OCI-LY1 (cell line): ENCODE measurements at regions not wholly inside any gene's neighbourhood (a gene's known extent, or its start where the extent isn't known, plus 50 kb on each side); places are given as distances from the start of the nearest gene placed in this dataset.
"Not testable (repeated sequence)": the region's sequence is repeated elsewhere in the genome, so short reads cannot be mapped to it uniquely, and the experiment has no call there.

Experiments
- H2AFZ ChIP-seq: fragments of 200-600 bp; sonication (generic), shearing (Covaris generic); 2 replicates; pipeline ENCODE4 v1.6.0; 2014; ENCODE audit warnings: antibody characterized with exemption, mild to moderate bottlenecking, low read length
- H3F3A ChIP-seq: fragments of 200-600 bp; sonication (generic), shearing (Covaris generic); 2 replicates; pipeline ENCODE4 v1.6.0; 2014; ENCODE audit warnings: mild to moderate bottlenecking, antibody characterized with exemption, low read length, moderate library complexity; ENCODE audit not compliant: insufficient read depth
- H3K27ac ChIP-seq: fragments of 200-600 bp; sonication (generic); 2 replicates; pipeline ENCODE4 v1.5.1; 2014; ENCODE audit warnings: low read length, mixed run types, mild to moderate bottlenecking, low read depth; ENCODE audit not compliant: poor library complexity, severe bottlenecking
- H3K27me3 ChIP-seq: fragments of 200-600 bp; sonication (generic); 2 replicates; pipeline ENCODE4 v1.6.0; 2014; ENCODE audit warnings: antibody characterized with exemption, mild to moderate bottlenecking, low read length, moderate library complexity; ENCODE audit not compliant: insufficient read depth
- H3K36me3 ChIP-seq: fragments of 200-600 bp; sonication (generic); 2 replicates; pipeline ENCODE4 v1.6.1; 2014; ENCODE audit warnings: mild to moderate bottlenecking, antibody characterized with exemption, low read length, moderate library complexity, mixed read lengths; ENCODE audit not compliant: insufficient read depth
- H3K4me1 ChIP-seq: fragments of 200-600 bp; sonication (generic); 2 replicates; pipeline ENCODE4 v1.5.1; 2014; ENCODE audit warnings: mild to moderate bottlenecking, low read length, moderate library complexity; ENCODE audit not compliant: insufficient read depth, severe bottlenecking
- H3K4me2 ChIP-seq: fragments of 200-600 bp; sonication (generic), shearing (Covaris generic); 2 replicates; pipeline ENCODE4 v1.6.1; 2014; ENCODE audit warnings: low read length
- H3K4me3 ChIP-seq: fragments of 200-600 bp; sonication (generic); 2 replicates; pipeline ENCODE4 v1.5.1; 2014; ENCODE audit warnings: low read length, low read depth, mild to moderate bottlenecking, mixed read lengths; ENCODE audit not compliant: poor library complexity, severe bottlenecking
- H3K79me2 ChIP-seq: fragments of 200-600 bp; shearing (Covaris generic); 2 replicates; pipeline ENCODE4 v1.6.1; 2016; ENCODE audit warnings: mixed run types, low read length, mixed read lengths; ENCODE audit not compliant: insufficient read depth
- H3K9ac ChIP-seq: fragments of 200-600 bp; sonication (generic), shearing (Covaris generic); 2 replicates; pipeline ENCODE4 v1.6.1; 2014; ENCODE audit warnings: mild to moderate bottlenecking, low read length, mixed read lengths
- H3K9me2 ChIP-seq: fragments of 200-600 bp; sonication (generic), shearing (Covaris generic); 2 replicates; pipeline ENCODE4 v1.6.1; 2014; ENCODE audit warnings: low read depth, mild to moderate bottlenecking, low read length, mixed read lengths
- H3K9me3 ChIP-seq: fragments of 200-600 bp; shearing (Covaris generic); 2 replicates; pipeline ENCODE4 v1.6.1; 2014; ENCODE audit warnings: low read length, mixed read lengths
- H4K20me1 ChIP-seq: fragments of 200-600 bp; sonication (generic), shearing (Covaris generic); 2 replicates; pipeline ENCODE4 v1.6.0; 2016; ENCODE audit warnings: mild to moderate bottlenecking, low read length; ENCODE audit not compliant: insufficient read depth
- CTCF ChIP-seq: fragments of 200-600 bp; sonication (generic), shearing (Covaris generic); IDR thresholded peaks from 2 replicates; pipeline ENCODE4 v1.5.1; 2017; ENCODE audit warnings: mild to moderate bottlenecking, antibody characterized with exemption, low read length, moderate library complexity, mixed read lengths
- EZH2 ChIP-seq: fragments of 200-600 bp; sonication (generic), shearing (Covaris generic); IDR thresholded peaks from 2 replicates; pipeline ENCODE4 v1.8.0; 2017; ENCODE audit warnings: borderline replicate concordance, mixed run types, mild to moderate bottlenecking, antibody characterized with exemption, low read length, moderate library complexity, mixed read lengths

- Histone ChIP-seq H3K4me3 (no peak overlapping the region), H3K79me2 (no peaks in the 10 kb centered on the region), H3K9me2 (no peaks in the 10 kb centered on the region), H3K27ac (no peak overlapping the region), H3K36me3 (no peaks in the 10 kb centered on the region), H3K4me1 (no peaks in the 10 kb centered on the region), H3K9ac (no peak overlapping the region), H3K9me3 (no peaks in the 10 kb centered on the region), H3F3A (no peaks in the 10 kb centered on the region), H3K27me3 (no peaks in the 10 kb centered on the region), H2AFZ (no peak overlapping the region), H4K20me1 (no peaks in the 10 kb centered on the region), H3K4me2 (no peak overlapping the region)
- TF ChIP-seq EZH2 (no peak), CTCF (no peak)
Observed at GRCh38 chr16:65570261-65570660, 448.4 kb upstream of the CDH11 start.

GRCh38 chr16:65559846-65560245 lies 438.0 kb upstream of the CDH11 start:
- H3K9me2 ChIP-seq, result no peaks in the 10 kb centered on the region
- H3K27me3 ChIP-seq, result no peaks in the 10 kb centered on the region
- no peaks in the 10 kb centered on the region for H3K9me3 ChIP-seq
- no peaks in the 10 kb centered on the region for H3K4me1 ChIP-seq
- H3K36me3 ChIP-seq, result no peaks in the 10 kb centered on the region
- no peaks in the 10 kb centered on the region for H3K79me2 ChIP-seq
- H3F3A ChIP-seq, result no peaks in the 10 kb centered on the region
- H4K20me1 ChIP-seq, result no peaks in the 10 kb centered on the region
- H3K27ac ChIP-seq, result no peak overlapping the region
- H3K4me3 ChIP-seq, result no peak overlapping the region
- H2AFZ ChIP-seq, result no peak overlapping the region
- H3K4me2 ChIP-seq, result no peak overlapping the region
- H3K9ac ChIP-seq, result no peak overlapping the region
- TF ChIP-seq CTCF (no peak), EZH2 (no peak)

- H4K20me1 ChIP-seq, H3K27ac ChIP-seq, H3K4me2 ChIP-seq, H3K27me3 ChIP-seq, H3K36me3 ChIP-seq, H3K9me2 ChIP-seq, H3F3A ChIP-seq, H3K9ac ChIP-seq, H3K9me3 ChIP-seq, H3K4me3 ChIP-seq, H3K79me2 ChIP-seq, H3K4me1 ChIP-seq, H2AFZ ChIP-seq: not testable (repeated sequence)
Observed at GRCh38 chr16:65549689-65550088, 427.8 kb upstream of the CDH11 start.

GRCh38 chr16:65548470-65548869 lies 426.6 kb upstream of the CDH11 start:
- no peaks in the 10 kb centered on the region for H4K20me1 ChIP-seq
- H3K27me3 ChIP-seq, result no peaks in the 10 kb centered on the region
- H3K9me2 ChIP-seq, result no peaks in the 10 kb centered on the region
- no peak overlapping the region for H3K4me3 ChIP-seq
- no peaks in the 10 kb centered on the region for H3K9me3 ChIP-seq
- H3K4me2 ChIP-seq, result no peak overlapping the region
- no peaks in the 10 kb centered on the region for H3F3A ChIP-seq
- H3K27ac ChIP-seq, result no peak overlapping the region
- no peaks in the 10 kb centered on the region for H3K4me1 ChIP-seq
- no peaks in the 10 kb centered on the region for H3K36me3 ChIP-seq
- TF ChIP-seq EZH2 (no peak), CTCF (no peak)
- H3K9ac ChIP-seq, result no peak overlapping the region
- H3K79me2 ChIP-seq, result no peaks in the 10 kb centered on the region
- no peak overlapping the region for H2AFZ ChIP-seq
